B cell (primary cell): ENCODE measurements at regions not wholly inside any gene's neighbourhood (a gene's known extent, or its start where the extent isn't known, plus 50 kb on each side); places are given as distances from the start of the nearest gene placed in this dataset.

Experiments
- ATAC-seq: fragments of 200-7000 bp; cut with Tn5 transposase; one replicate; pipeline ENCODE4 v1.10.0; 2021; ENCODE audit warnings: low read depth, mild to moderate bottlenecking, moderate number of reproducible peaks, moderate library complexity
- CTCF ChIA-PET: fragments of 350-600 bp; sonication (Branson Sonifier 250); formaldehyde crosslinking; loops from one replicate; lab custom pipeline; 2021; ENCODE audit warnings: antibody characterized with exemption, inconsistent platforms; lab: Charles Lee
- POLR2A ChIA-PET: fragments of 350-600 bp; sonication (Branson Sonifier 250); formaldehyde crosslinking; loops from one replicate; lab custom pipeline; 2021; ENCODE audit warnings: antibody characterized with exemption; lab: Charles Lee
- DNase-seq: peaks from one replicate; pipeline ENCODE4 v3.0.0; 2013
- H2AFZ ChIP-seq: 2 replicates; pipeline ENCODE4 v1.6.1; 2012; ENCODE audit warnings: mild to moderate bottlenecking, low read depth, low read length; ENCODE audit not compliant: insufficient read depth, poor library complexity, severe bottlenecking
- H3K27ac ChIP-seq, 2 donors: 1 replicate in 1 of 2; 2 replicates in 1 of 2; pipeline ENCODE4 v1.5.1; 2012 to 2013; ENCODE audit warnings: low read length in 2 of 2, mild to moderate bottlenecking in 2 of 2, moderate library complexity in 1 of 2
- H3K27me3 ChIP-seq, 4 experiments: fragments of 200-600 bp in 1 of 4; sonication (generic) in 1 of 4; replicated peaks in 1 of 4; 1 replicate in 2 of 4; 2 replicates in 2 of 4; pipeline versions ENCODE4 v1.6.1 to v1.7.0; 2013 to 2016; ENCODE audit warnings: low read length in 3 of 4, mild to moderate bottlenecking in 2 of 4, mixed read lengths in 1 of 4, moderate library complexity in 1 of 4; ENCODE audit not compliant: insufficient read depth in 4 of 4, control insufficient read depth in 3 of 4; ENCODE audit errors: control extremely low read depth in 1 of 4
- H3K36me3 ChIP-seq, 2 experiments: replicated peaks in 1 of 2; 1 replicate in 1 of 2; 2 replicates in 1 of 2; pipeline versions ENCODE4 v1.6.1 to v1.7.1; 2013; ENCODE audit warnings: low read length in 1 of 2; ENCODE audit not compliant: insufficient read depth in 2 of 2, control insufficient read depth in 1 of 2; ENCODE audit errors: control extremely low read depth in 1 of 2, extremely low read depth in 1 of 2
- H3K4me1 ChIP-seq, 2 donors: fragments of 200-600 bp in 1 of 2; sonication (generic) in 1 of 2; 1 replicate in 1 of 2; 2 replicates in 1 of 2; pipeline versions ENCODE4 v1.5.1 to v1.6.1; 2013 to 2017; ENCODE audit warnings: low read length in 2 of 2; ENCODE audit not compliant: control insufficient read depth in 2 of 2, insufficient read depth in 2 of 2
- H3K4me2 ChIP-seq: replicated peaks from 2 replicates; pipeline ENCODE3; 2012; ENCODE audit warnings: mild to moderate bottlenecking, low read depth, low read length; ENCODE audit not compliant: poor library complexity, severe bottlenecking
- H3K4me3 ChIP-seq, 5 experiments: fragments of 200-600 bp in 1 of 5; sonication (generic) in 1 of 5; 1 replicate in 3 of 5; 2 replicates in 2 of 5; pipeline versions ENCODE4 v1.5.1 to v1.7.0; 2011 to 2016; ENCODE audit warnings: low read length in 4 of 5, mild to moderate bottlenecking in 4 of 5, low read depth in 2 of 5, control low read depth in 1 of 5, moderate library complexity in 1 of 5; ENCODE audit not compliant: insufficient read depth in 1 of 5; ENCODE audit errors: control extremely low read depth in 1 of 5, extremely low read depth in 1 of 5
- H3K79me2 ChIP-seq: fragments of 200-600 bp; sonication (generic); one replicate; pipeline ENCODE4 v1.6.0; 2016; ENCODE audit warnings: low read length; ENCODE audit not compliant: control insufficient read depth, insufficient read depth
- H3K9ac ChIP-seq: fragments of 200-600 bp; sonication (generic); 2 replicates; pipeline ENCODE4 v1.6.1; 2017; ENCODE audit warnings: mild to moderate bottlenecking, low read length, moderate library complexity
- H3K9me3 ChIP-seq, 3 donors: one replicate each; pipeline versions ENCODE4 v1.6.1 to v1.7.1; 2013; ENCODE audit warnings: low read length in 2 of 3; ENCODE audit not compliant: control insufficient read depth in 2 of 3, insufficient read depth in 1 of 3; ENCODE audit errors: control extremely low read depth in 1 of 3
- H4K20me1 ChIP-seq: 2 replicates; pipeline ENCODE4 v1.6.0; 2012; ENCODE audit warnings: mild to moderate bottlenecking, low read length; ENCODE audit not compliant: insufficient read depth, control insufficient read depth, poor library complexity, severe bottlenecking
- H3K27ac Mint-ChIP-seq: one replicate; pipeline ENCODE4 v1.8.0; 2021; ENCODE audit warnings: mixed read lengths
- H3K27me3 Mint-ChIP-seq: one replicate; pipeline ENCODE4 v1.8.0; 2021; ENCODE audit warnings: mixed read lengths
- H3K4me1 Mint-ChIP-seq: one replicate; pipeline ENCODE4 v1.8.0; 2021; ENCODE audit warnings: mixed read lengths
- H3K4me3 Mint-ChIP-seq: one replicate; pipeline ENCODE4 v1.8.0; 2021; ENCODE audit warnings: mixed read lengths
- H3K9me3 Mint-ChIP-seq: one replicate; pipeline ENCODE4 v1.8.0; 2022; ENCODE audit warnings: mixed read lengths; ENCODE audit not compliant: insufficient read depth
- EZH2 ChIP-seq: IDR thresholded peaks from 2 replicates; pipeline ENCODE4 v1.6.1; 2012; ENCODE audit warnings: borderline replicate concordance, low read depth, mild to moderate bottlenecking, moderate library complexity, low read length; ENCODE audit not compliant: insufficient read depth, poor library complexity, severe bottlenecking
- WGBS: methylation state at CpG from one replicate; pipeline ENCODE4 v1.1.5; 2013; ENCODE audit warnings: missing lambda C conversion rate; ENCODE audit not compliant: insufficient coverage; 5-methylcytosine and 5-hydroxymethylcytosine counted together
- intact Hi-C: fragments of 100-400 bp; cut with micrococcal nuclease; formaldehyde crosslinking; loops from one replicate; pipeline ENCODE4 v1.10.0; 2022
- TF ChIP-seq, protein P1 (sequence below): fragments of 200-600 bp; IDR thresholded peaks from one replicate; pipeline ENCODE4 v1.8.0; 2022; ENCODE audit warnings: antibody characterized with exemption, mild to moderate bottlenecking

DNA sequence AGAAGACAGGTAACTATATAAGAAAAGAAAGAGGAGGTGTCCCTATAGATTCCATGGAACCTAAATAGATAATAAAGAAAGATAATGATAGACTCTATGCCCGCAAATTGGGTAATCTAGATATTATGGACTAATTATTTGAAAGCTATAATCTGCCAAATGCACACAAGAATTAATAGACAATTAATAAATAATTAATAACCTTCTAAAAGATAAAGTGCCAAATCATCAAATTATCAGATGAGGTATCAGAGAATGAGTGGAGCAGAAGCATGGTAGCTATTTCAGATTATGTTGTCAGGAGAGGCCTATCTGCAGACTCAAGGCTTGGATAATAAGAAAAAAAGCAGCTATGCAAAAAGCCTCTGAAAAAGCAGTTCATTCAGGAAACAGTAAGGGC lies 1120.8 kb downstream of the PLA2G4A start:
- Mint-ChIP-seq H3K27ac (no peak overlapping the region), H3K9me3 (peaks cover 29% of the 10 kb centered on the region), H3K27me3 (no peaks in the 10 kb centered on the region), H3K4me1 (no peaks in the 10 kb centered on the region), H3K4me3 (no peak overlapping the region)
- no peaks in the 10 kb centered on the region for H3K27me3 ChIP-seq
- DNase-seq (no peak), ATAC-seq (no peak)
- H3K27ac ChIP-seq, result no peak overlapping the region
- POLR2A ChIA-PET, result no interaction called here
- peaks cover 0 to 6% (median 0%) of the 10 kb centered on the region in 3 donors for H3K9me3 ChIP-seq
- no peak overlapping the region for H3K4me2 ChIP-seq
- no peaks in the 10 kb centered on the region for H3K4me1 ChIP-seq
- intact Hi-C loops, result no loop called here
- H3K36me3 ChIP-seq, result no peaks in the 10 kb centered on the region
- H3K9ac ChIP-seq, result no peak overlapping the region
- CTCF ChIA-PET, result no interaction called here
- TF ChIP-seq EZH2, result no peak
- TF ChIP-seq, protein P1, sequence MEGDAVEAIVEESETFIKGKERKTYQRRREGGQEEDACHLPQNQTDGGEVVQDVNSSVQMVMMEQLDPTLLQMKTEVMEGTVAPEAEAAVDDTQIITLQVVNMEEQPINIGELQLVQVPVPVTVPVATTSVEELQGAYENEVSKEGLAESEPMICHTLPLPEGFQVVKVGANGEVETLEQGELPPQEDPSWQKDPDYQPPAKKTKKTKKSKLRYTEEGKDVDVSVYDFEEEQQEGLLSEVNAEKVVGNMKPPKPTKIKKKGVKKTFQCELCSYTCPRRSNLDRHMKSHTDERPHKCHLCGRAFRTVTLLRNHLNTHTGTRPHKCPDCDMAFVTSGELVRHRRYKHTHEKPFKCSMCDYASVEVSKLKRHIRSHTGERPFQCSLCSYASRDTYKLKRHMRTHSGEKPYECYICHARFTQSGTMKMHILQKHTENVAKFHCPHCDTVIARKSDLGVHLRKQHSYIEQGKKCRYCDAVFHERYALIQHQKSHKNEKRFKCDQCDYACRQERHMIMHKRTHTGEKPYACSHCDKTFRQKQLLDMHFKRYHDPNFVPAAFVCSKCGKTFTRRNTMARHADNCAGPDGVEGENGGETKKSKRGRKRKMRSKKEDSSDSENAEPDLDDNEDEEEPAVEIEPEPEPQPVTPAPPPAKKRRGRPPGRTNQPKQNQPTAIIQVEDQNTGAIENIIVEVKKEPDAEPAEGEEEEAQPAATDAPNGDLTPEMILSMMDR, result no peak
- no peaks in the 10 kb centered on the region for H3K79me2 ChIP-seq
- no peaks in the 10 kb centered on the region for H4K20me1 ChIP-seq
- H2AFZ ChIP-seq, result no peak overlapping the region
- WGBS, result no CpG with 5 or more reads among the region's 1 CpG
- no peak overlapping the region for H3K4me3 ChIP-seq

DNA sequence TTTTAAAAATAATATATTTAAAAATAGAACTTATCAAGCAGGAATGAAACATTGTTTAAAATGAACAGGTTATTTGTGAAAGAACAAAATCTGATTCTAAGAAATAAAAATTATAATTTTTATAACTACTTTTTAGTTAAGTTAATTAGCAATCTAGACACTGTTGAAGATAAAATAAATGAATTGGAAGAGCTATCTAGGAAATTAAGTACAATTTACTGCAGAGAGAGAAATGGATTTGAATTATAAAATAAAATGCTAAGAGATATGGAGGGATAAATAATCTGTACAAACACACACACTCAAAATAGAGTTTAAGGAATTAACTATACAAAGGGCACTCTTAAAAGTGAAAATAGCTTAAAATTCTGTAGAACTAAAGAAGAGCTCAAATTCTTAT lies 1123.1 kb downstream of the PLA2G4A start:
- intact Hi-C loops, result no loop called here
- Mint-ChIP-seq H3K27me3 (no peaks in the 10 kb centered on the region), H3K27ac (no peak overlapping the region), H3K9me3 (peaks cover 22% of the 10 kb centered on the region), H3K4me3 (no peak overlapping the region), H3K4me1 (no peaks in the 10 kb centered on the region)
- Histone ChIP-seq H4K20me1 (no peaks in the 10 kb centered on the region), H3K4me1 (no peaks in the 10 kb centered on the region), H3K4me3 (no peak overlapping the region), H3K27me3 (no peaks in the 10 kb centered on the region), H2AFZ (no peak overlapping the region), H3K4me2 (no peak overlapping the region), H3K36me3 (no peaks in the 10 kb centered on the region), H3K79me2 (no peaks in the 10 kb centered on the region), H3K9ac (no peak overlapping the region), H3K9me3 (peaks cover 0 to 6% (median 0%) of the 10 kb centered on the region in 3 donors), H3K27ac (no peak overlapping the region)
- TF ChIP-seq EZH2, result no peak
- TF ChIP-seq, protein P1, result no peak
- DNase-seq (no peak), ATAC-seq (no peak)
- POLR2A ChIA-PET, result no interaction called here
- CTCF ChIA-PET, result no interaction called here
